H9 (cell line): ENCODE measurements at regions not wholly inside any gene's neighbourhood (a gene's known extent, or its start where the extent isn't known, plus 50 kb on each side); places are given as distances from the start of the nearest gene placed in this dataset.

Experiments used
- DNase-seq: peaks from one replicate; pipeline ENCODE4 v3.0.0-alpha.2; 2017
- H2AFZ ChIP-seq: one replicate; pipeline ENCODE4 v1.6.1; 2013; ENCODE audit warnings: mild to moderate bottlenecking, low read length, control low read depth, moderate library complexity
- H2AK5ac ChIP-seq: 2 replicates; pipeline ENCODE4 v1.6.1; 2013; ENCODE audit warnings: low read length, control low read depth, mixed read lengths; ENCODE audit not compliant: insufficient read length
- H2BK120ac ChIP-seq: one replicate; pipeline ENCODE4 v1.6.1; 2013; ENCODE audit warnings: low read depth, mild to moderate bottlenecking, low read length, control low read depth, inconsistent platforms; ENCODE audit not compliant: poor library complexity, severe bottlenecking
- H2BK12ac ChIP-seq: 2 replicates; pipeline ENCODE4 v1.6.1; 2013; ENCODE audit warnings: low read length, control low read depth, mixed read lengths, low read depth; ENCODE audit not compliant: insufficient read length
- H2BK15ac ChIP-seq: 2 replicates; pipeline ENCODE4 v1.6.1; 2013; ENCODE audit warnings: low read depth, low read length, control low read depth
- H2BK20ac ChIP-seq: one replicate; pipeline ENCODE4 v1.6.1; 2013; ENCODE audit warnings: low read depth, mild to moderate bottlenecking, low read length, control low read depth, inconsistent platforms; ENCODE audit not compliant: poor library complexity, severe bottlenecking
- H2BK5ac ChIP-seq: 2 replicates; pipeline ENCODE4 v1.6.1; 2013; ENCODE audit warnings: low read length, control low read depth, mixed read lengths; ENCODE audit not compliant: insufficient read length
- H3K14ac ChIP-seq: 2 replicates; pipeline ENCODE4 v1.6.1; 2013; ENCODE audit warnings: low read length, control low read depth; ENCODE audit not compliant: insufficient read depth
- H3K18ac ChIP-seq: 2 replicates; pipeline ENCODE4 v1.6.1; 2013; ENCODE audit warnings: low read depth, mild to moderate bottlenecking, mixed read lengths, low read length, control low read depth; ENCODE audit not compliant: insufficient read length
- H3K23ac ChIP-seq: 2 replicates; pipeline ENCODE4 v1.6.1; 2013; ENCODE audit warnings: low read length, control low read depth, mixed read lengths, low read depth; ENCODE audit not compliant: insufficient read length
- H3K23me2 ChIP-seq: 2 replicates; pipeline ENCODE4 v1.6.1; 2013; ENCODE audit warnings: low read depth, mild to moderate bottlenecking, mixed read lengths, low read length, control low read depth; ENCODE audit not compliant: insufficient read length, poor library complexity, severe bottlenecking
- H3K27ac ChIP-seq: 2 replicates; pipeline ENCODE4 v1.5.1; 2013; ENCODE audit warnings: low read length, control low read depth, mixed read lengths, low read depth; ENCODE audit not compliant: insufficient read length
- H3K27me3 ChIP-seq: 2 replicates; pipeline ENCODE4 v1.6.1; 2013; ENCODE audit warnings: low read length, control low read depth, inconsistent platforms; ENCODE audit not compliant: insufficient read depth
- H3K4ac ChIP-seq: 2 replicates; pipeline ENCODE4 v1.6.1; 2013; ENCODE audit warnings: low read depth, mild to moderate bottlenecking, control low read depth, inconsistent platforms, low read length, moderate library complexity
- H3K4me1 ChIP-seq: 2 replicates; pipeline ENCODE4 v1.6.1; 2013; ENCODE audit warnings: low read length, control low read depth, inconsistent platforms; ENCODE audit not compliant: insufficient read depth
- H3K4me2 ChIP-seq: 2 replicates; pipeline ENCODE4 v1.6.1; 2013; ENCODE audit warnings: low read length, control low read depth, mixed read lengths; ENCODE audit not compliant: insufficient read length, insufficient read depth
- H3K56ac ChIP-seq: 2 replicates; pipeline ENCODE4 v1.6.1; 2013; ENCODE audit warnings: low read depth, mild to moderate bottlenecking, mixed read lengths, low read length, control low read depth; ENCODE audit not compliant: insufficient read length
- H3K79me1 ChIP-seq: 2 replicates; pipeline ENCODE4 v1.6.1; 2013; ENCODE audit warnings: low read depth, mild to moderate bottlenecking, moderate library complexity, low read length, control low read depth, inconsistent platforms; ENCODE audit not compliant: insufficient read depth, poor library complexity, severe bottlenecking
- H3K79me2 ChIP-seq: 2 replicates; pipeline ENCODE4 v1.6.1; 2013; ENCODE audit warnings: low read length, control low read depth, inconsistent platforms; ENCODE audit not compliant: insufficient read depth
- H3K9ac ChIP-seq: 2 replicates; pipeline ENCODE4 v1.6.1; 2013; ENCODE audit warnings: low read length, control low read depth, mixed read lengths; ENCODE audit not compliant: insufficient read length; ENCODE audit errors: extremely low read depth
- H3K9me3 ChIP-seq: one replicate; pipeline ENCODE4 v1.6.1; 2013; ENCODE audit warnings: low read depth, low read length, inconsistent platforms; ENCODE audit not compliant: control insufficient read depth
- H3T11ph ChIP-seq: one replicate; pipeline ENCODE4 v1.6.1; 2013; ENCODE audit warnings: mild to moderate bottlenecking, low read length, control low read depth, inconsistent platforms
- H4K20me1 ChIP-seq: one replicate; pipeline ENCODE4 v1.6.1; 2013; ENCODE audit not compliant: control insufficient read depth, insufficient read length, insufficient read depth
- H4K5ac ChIP-seq: 2 replicates; pipeline ENCODE4 v1.6.1; 2013; ENCODE audit warnings: low read depth, mild to moderate bottlenecking, mixed read lengths, low read length, control low read depth; ENCODE audit not compliant: insufficient read length
- H4K8ac ChIP-seq: replicated peaks from 2 replicates; pipeline ENCODE4 v1.6.1; 2013; ENCODE audit warnings: low read length, control low read depth, mixed read lengths, low read depth; ENCODE audit not compliant: insufficient read length
- H4K91ac ChIP-seq: 2 replicates; pipeline ENCODE4 v1.6.1; 2013; ENCODE audit warnings: low read depth, mild to moderate bottlenecking, moderate library complexity, mixed read lengths, low read length, control low read depth; ENCODE audit not compliant: insufficient read length
- H3K27ac Mint-ChIP-seq, 3 experiments: 2 replicates in 2 of 3; 3 replicates in 1 of 3; pipeline ENCODE4 v1.8.0; 2020 to 2021; ENCODE audit warnings: mixed read lengths in 3 of 3, mild to moderate bottlenecking in 1 of 3, moderate library complexity in 1 of 3
- H3K27me3 Mint-ChIP-seq: 2 replicates; pipeline ENCODE4 v1.8.0; 2021; ENCODE audit warnings: low read depth, mild to moderate bottlenecking, moderate library complexity, mixed read lengths
- H3K36me3 Mint-ChIP-seq, 3 experiments: 2 replicates in 2 of 3; 3 replicates in 1 of 3; pipeline ENCODE4 v1.8.0; 2020 to 2021; ENCODE audit warnings: low read depth in 3 of 3, mixed read lengths in 3 of 3; ENCODE audit not compliant: insufficient read depth in 1 of 3
- H3K4me1 Mint-ChIP-seq, 2 experiments: 2 replicates each; pipeline ENCODE4 v1.8.0; 2020; ENCODE audit warnings: mixed read lengths in 2 of 2
- H3K4me3 Mint-ChIP-seq, 2 experiments: 2 replicates in 1 of 2; 3 replicates in 1 of 2; pipeline ENCODE4 v1.8.0; 2020 to 2021; ENCODE audit warnings: mild to moderate bottlenecking in 2 of 2, mixed read lengths in 2 of 2, moderate library complexity in 1 of 2
- H3K9me3 Mint-ChIP-seq, 2 experiments: 2 replicates in 1 of 2; 3 replicates in 1 of 2; pipeline ENCODE4 v1.8.0; 2020; ENCODE audit warnings: mild to moderate bottlenecking in 2 of 2, mixed read lengths in 2 of 2, moderate library complexity in 1 of 2
- WGBS: extraction: QIAGEN DNeasy Blood & Tissue Kit; methylation state at CpG from one replicate; pipeline ENCODE4 v1.1.7; 2013; ENCODE audit warnings: missing lambda C conversion rate, low lambda C conversion rate, mixed read lengths; ENCODE audit not compliant: insufficient read length; ENCODE audit errors: extremely low coverage; 5-methylcytosine and 5-hydroxymethylcytosine counted together
- TF ChIP-seq, protein P1 (sequence below): fragments of 200-600 bp; sonication (generic); conservative IDR thresholded peaks from 3 replicates; pipeline ENCODE4 v1.8.0; 2021; ENCODE audit warnings: antibody characterized with exemption, mild to moderate bottlenecking

DNA sequence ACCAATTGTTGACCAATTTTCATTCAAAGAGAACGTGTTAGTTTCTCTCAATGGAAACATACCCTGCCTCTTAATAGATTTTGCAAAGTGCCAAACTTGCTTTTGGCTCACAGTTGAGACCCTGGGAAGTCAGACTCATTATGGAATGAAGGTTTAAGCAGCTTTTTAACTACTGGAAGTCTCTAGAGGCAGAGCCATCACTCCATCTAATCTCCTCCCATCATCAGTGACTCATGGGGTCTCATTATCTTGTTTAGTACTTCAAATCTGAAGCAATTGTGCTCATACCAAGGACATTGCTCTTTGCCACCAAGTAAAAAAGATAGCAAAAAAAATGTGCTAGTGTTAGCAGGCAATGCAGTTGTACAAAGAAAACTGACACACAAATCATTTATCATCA lies 537.1 kb upstream of the LRRC4C start:
- no peak overlapping the region for H3K56ac ChIP-seq
- Mint-ChIP-seq H3K4me3 (no peak overlapping the region), H3K4me1 (no peaks in the 10 kb centered on the region), H3K36me3 (no peaks in the 10 kb centered on the region), H3K9me3 (no peaks in the 10 kb centered on the region), H3K27ac (no peak overlapping the region), H3K27me3 (no peaks in the 10 kb centered on the region)
- H3K23me2 ChIP-seq = no peaks in the 10 kb centered on the region
- no peak overlapping the region for H3K27ac ChIP-seq
- no peaks in the 10 kb centered on the region for H4K20me1 ChIP-seq
- H3K79me1 ChIP-seq = no peaks in the 10 kb centered on the region
- DNase-seq = no peak
- H2BK15ac ChIP-seq = no peak overlapping the region
- no peak overlapping the region for H4K8ac ChIP-seq
- H3K9ac ChIP-seq = no peak overlapping the region
- no peaks in the 10 kb centered on the region for H3K27me3 ChIP-seq
- H3K14ac ChIP-seq = no peak overlapping the region
- H3K23ac ChIP-seq = no peak overlapping the region
- no peak overlapping the region for H3K4ac ChIP-seq
- no peak overlapping the region for H2BK12ac ChIP-seq
- H3K9me3 ChIP-seq = no peaks in the 10 kb centered on the region
- H2BK120ac ChIP-seq = no peak overlapping the region
- no CpG with 5 or more reads among the region's 1 CpG for WGBS
- TF ChIP-seq, protein P1, sequence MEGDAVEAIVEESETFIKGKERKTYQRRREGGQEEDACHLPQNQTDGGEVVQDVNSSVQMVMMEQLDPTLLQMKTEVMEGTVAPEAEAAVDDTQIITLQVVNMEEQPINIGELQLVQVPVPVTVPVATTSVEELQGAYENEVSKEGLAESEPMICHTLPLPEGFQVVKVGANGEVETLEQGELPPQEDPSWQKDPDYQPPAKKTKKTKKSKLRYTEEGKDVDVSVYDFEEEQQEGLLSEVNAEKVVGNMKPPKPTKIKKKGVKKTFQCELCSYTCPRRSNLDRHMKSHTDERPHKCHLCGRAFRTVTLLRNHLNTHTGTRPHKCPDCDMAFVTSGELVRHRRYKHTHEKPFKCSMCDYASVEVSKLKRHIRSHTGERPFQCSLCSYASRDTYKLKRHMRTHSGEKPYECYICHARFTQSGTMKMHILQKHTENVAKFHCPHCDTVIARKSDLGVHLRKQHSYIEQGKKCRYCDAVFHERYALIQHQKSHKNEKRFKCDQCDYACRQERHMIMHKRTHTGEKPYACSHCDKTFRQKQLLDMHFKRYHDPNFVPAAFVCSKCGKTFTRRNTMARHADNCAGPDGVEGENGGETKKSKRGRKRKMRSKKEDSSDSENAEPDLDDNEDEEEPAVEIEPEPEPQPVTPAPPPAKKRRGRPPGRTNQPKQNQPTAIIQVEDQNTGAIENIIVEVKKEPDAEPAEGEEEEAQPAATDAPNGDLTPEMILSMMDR = no peak
- H2AK5ac ChIP-seq = no peak overlapping the region
- H3K4me2 ChIP-seq = no peak overlapping the region
- no peak overlapping the region for H3K18ac ChIP-seq
- H2AFZ ChIP-seq = no peak overlapping the region
- H3T11ph ChIP-seq = no peak overlapping the region
- H2BK5ac ChIP-seq = no peak overlapping the region
- no peaks in the 10 kb centered on the region for H3K4me1 ChIP-seq
- no peaks in the 10 kb centered on the region for H3K79me2 ChIP-seq
- no peak overlapping the region for H2BK20ac ChIP-seq
- H4K91ac ChIP-seq = no peak overlapping the region
- H4K5ac ChIP-seq = no peak overlapping the region
